ENCODE measurements at regions not wholly inside any gene's neighbourhood (a gene's known extent, or its start where the extent isn't known, plus 50 kb on each side); places are given as distances from the start of the nearest gene placed in this dataset.
"Not testable (repeated sequence)": the region's sequence is repeated elsewhere in the genome, so short reads cannot be mapped to it uniquely, and the experiment has no call there.

GRCh38 chr2:58479535-58480140 lies 238.5 kb upstream of the FANCL start:
- Histone ChIP-seq H3K27ac (no peak overlapping the region), H3K4me3 (no peak overlapping the region), H3K4me1 (no peaks in the 10 kb centered on the region), H3K36me3 (ENCODE audit: insufficient read depth in 1 of 2, low read depth in 1 of 2) (no peaks in the 10 kb centered on the region), H3K9me3 (no peaks in the 10 kb centered on the region), H3K27me3 (ENCODE audit: insufficient read depth in 3 of 3, low read length in 2 of 3) (no peaks in the 10 kb centered on the region)
- no peak for DNase-seq
- TF ChIP-seq CTCF (IDR thresholded peaks at IDR 0.05) = no peak
- 52 to 55% (median 52%) methylated on average over 12 of the region's 12 CpGs for WGBS, 3 donors
- no peak for ATAC-seq
- intact Hi-C loops (cut with DNase I) = no loop called here

- ATAC-seq = no peak
- no peak overlapping the region for H3K27ac ChIP-seq
- no peaks in the 10 kb centered on the region for H3K9me3 ChIP-seq
- TF ChIP-seq CTCF (IDR thresholded peaks at IDR 0.05) = no peak
- no peaks in the 10 kb centered on the region for H3K27me3 ChIP-seq (ENCODE audit: insufficient read depth in 3 of 3, low read length in 2 of 3)
- no peaks in the 10 kb centered on the region for H3K36me3 ChIP-seq (ENCODE audit: insufficient read depth in 1 of 2, low read depth in 1 of 2)
- H3K4me3 ChIP-seq = no peak overlapping the region
- DNase-seq = no peak
- no peaks in the 10 kb centered on the region for H3K4me1 ChIP-seq
- intact Hi-C loops (cut with DNase I) = no loop called here
These were observed 235.4 kb upstream of the FANCL start for GRCh38 chr2:58476556-58476955.

GRCh38 chr2:58475756-58476155 lies 234.6 kb upstream of the FANCL start:
- no peaks in the 10 kb centered on the region for H3K27me3 ChIP-seq (ENCODE audit: insufficient read depth in 3 of 3, low read length in 2 of 3)
- H3K27ac ChIP-seq = no peak overlapping the region
- WGBS, 3 donors = 74 to 78% (median 77%) methylated on average over 2 of the region's 2 CpGs
- intact Hi-C loops (cut with DNase I) = no loop called here
- TF ChIP-seq CTCF (IDR thresholded peaks at IDR 0.05) = no peak
- DNase-seq = no peak
- H3K4me3 ChIP-seq = no peak overlapping the region
- H3K36me3 ChIP-seq (ENCODE audit: insufficient read depth in 1 of 2, low read depth in 1 of 2) = no peaks in the 10 kb centered on the region
- no peak for ATAC-seq
- no peaks in the 10 kb centered on the region for H3K4me1 ChIP-seq
- no peaks in the 10 kb centered on the region for H3K9me3 ChIP-seq

- Histone ChIP-seq H3K27ac (no peak overlapping the region), H3K27me3 (ENCODE audit: insufficient read depth in 3 of 3, low read length in 2 of 3) (no peaks in the 10 kb centered on the region), H3K4me3 (no peak overlapping the region), H3K9me3 (no peaks in the 10 kb centered on the region), H3K36me3 (ENCODE audit: insufficient read depth in 1 of 2, low read depth in 1 of 2) (no peaks in the 10 kb centered on the region), H3K4me1 (no peaks in the 10 kb centered on the region)
- no peak for ATAC-seq
- no peak for DNase-seq
- 88 to 95% (median 90%) methylated on average over 4 of the region's 4 CpGs for WGBS, 3 donors
- no peak for TF ChIP-seq CTCF (IDR thresholded peaks at IDR 0.05)
- intact Hi-C loops (cut with DNase I) = no loop called here
These were observed 232.0 kb upstream of the FANCL start for GRCh38 chr2:58473165-58473564.

GRCh38 chr2:58466804-58467203 lies 225.7 kb upstream of the FANCL start:
- intact Hi-C loops (cut with DNase I) = no loop called here
- TF ChIP-seq CTCF (IDR thresholded peaks at IDR 0.05) = no peak
- 73 to 85% (median 82%) methylated on average over 1 of the region's 1 CpG for WGBS, 3 donors
- H3K4me1 ChIP-seq = no peaks in the 10 kb centered on the region
- no peaks in the 10 kb centered on the region for H3K36me3 ChIP-seq (ENCODE audit: insufficient read depth in 1 of 2, low read depth in 1 of 2)
- H3K9me3 ChIP-seq = no peaks in the 10 kb centered on the region
- H3K4me3 ChIP-seq = no peak overlapping the region
- no peaks in the 10 kb centered on the region for H3K27me3 ChIP-seq (ENCODE audit: insufficient read depth in 3 of 3, low read length in 2 of 3)
- no peak for ATAC-seq
- no peak for DNase-seq
- H3K27ac ChIP-seq = no peak overlapping the region

- H3K4me3 ChIP-seq; ATAC-seq; H3K27me3 ChIP-seq (ENCODE audit: insufficient read depth in 3 of 3, low read length in 2 of 3); DNase-seq; H3K36me3 ChIP-seq (ENCODE audit: insufficient read depth in 1 of 2, low read depth in 1 of 2); intact Hi-C loops (cut with DNase I); H3K9me3 ChIP-seq; H3K4me1 ChIP-seq; H3K27ac ChIP-seq: not testable (repeated sequence)
- WGBS, 3 donors = 76 to 95% (median 86%) methylated on average over 2 of the region's 2 CpGs
These were observed 224.9 kb upstream of the FANCL start for GRCh38 chr2:58466021-58466420.
